HG03108 (cell line): ENCODE measurements at regions not wholly inside any gene's neighbourhood (a gene's known extent, or its start where the extent isn't known, plus 50 kb on each side); places are given as distances from the start of the nearest gene placed in this dataset.
"Not testable (repeated sequence)": the region's sequence is repeated elsewhere in the genome, so short reads cannot be mapped to it uniquely, and the experiment has no call there.

Experiments
- ATAC-seq: cut with Tn5 transposase; IDR thresholded peaks from one replicate; pipeline ENCODE4 v1.9.1; 2021; ENCODE audit warnings: moderate library complexity; ENCODE audit not compliant: unreplicated experiment

DNA sequence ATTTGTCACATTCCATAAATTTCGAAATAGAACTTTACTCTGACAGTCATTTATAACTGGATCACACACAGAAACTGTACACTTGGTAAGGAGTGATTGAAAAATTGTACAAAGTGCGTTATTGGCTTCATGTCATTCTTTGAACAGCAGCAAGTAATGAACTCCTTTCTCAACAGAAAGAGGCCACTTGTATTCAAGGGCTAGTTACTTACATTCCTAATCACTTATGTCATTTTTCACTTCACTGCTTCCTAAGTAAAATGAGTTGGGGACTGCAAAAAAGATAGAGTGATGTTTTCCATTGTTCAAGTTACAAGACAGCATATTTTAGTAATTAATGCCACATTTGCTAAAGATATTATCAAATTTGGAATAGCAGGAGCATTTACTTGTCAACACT lies 893.2 kb downstream of the DTWD2 start:
- no peak for ATAC-seq

GRCh38 chr5:118088448-118088847 lies 899.9 kb downstream of the DTWD2 start:
- ATAC-seq = no peak

DNA sequence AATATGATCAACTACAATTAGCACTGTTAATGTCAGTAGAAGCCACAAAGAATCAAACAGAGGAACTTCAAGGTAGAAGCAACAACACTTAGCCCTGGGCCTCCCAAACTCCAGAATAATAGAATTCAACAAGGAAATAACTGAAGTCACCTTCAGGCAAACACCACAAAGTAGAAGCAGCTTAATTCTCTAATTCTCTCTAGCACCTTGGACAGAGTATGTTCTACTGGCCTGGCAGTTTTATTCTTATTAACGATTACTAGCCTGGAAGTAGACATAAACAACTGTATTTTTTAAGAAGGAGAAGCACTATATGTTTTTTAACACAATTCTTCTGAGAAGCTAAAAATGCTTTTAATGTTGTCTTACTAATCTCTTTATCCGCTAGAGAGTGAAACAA lies 911.9 kb downstream of the DTWD2 start:
- no peak for ATAC-seq

DNA sequence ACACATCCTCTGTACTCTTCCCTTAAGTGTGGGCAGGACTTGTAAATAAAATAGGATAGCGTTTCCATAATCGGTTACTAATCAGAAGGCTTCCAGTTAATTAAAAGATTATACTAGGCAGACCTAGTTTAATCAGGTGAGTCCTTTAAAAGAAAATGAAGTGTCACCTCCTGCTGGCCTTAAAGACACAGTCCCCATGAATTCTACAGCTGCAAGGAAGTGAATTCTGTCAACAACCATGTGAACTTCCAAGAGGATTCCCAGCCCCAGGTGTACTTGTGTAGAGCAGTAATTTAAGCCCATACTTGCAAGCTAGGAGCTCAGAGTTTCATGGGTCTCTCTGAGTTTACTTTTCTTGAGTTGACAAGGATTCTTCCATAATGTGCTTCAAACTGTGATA lies 918.3 kb downstream of the DTWD2 start:
- no peak for ATAC-seq

DNA sequence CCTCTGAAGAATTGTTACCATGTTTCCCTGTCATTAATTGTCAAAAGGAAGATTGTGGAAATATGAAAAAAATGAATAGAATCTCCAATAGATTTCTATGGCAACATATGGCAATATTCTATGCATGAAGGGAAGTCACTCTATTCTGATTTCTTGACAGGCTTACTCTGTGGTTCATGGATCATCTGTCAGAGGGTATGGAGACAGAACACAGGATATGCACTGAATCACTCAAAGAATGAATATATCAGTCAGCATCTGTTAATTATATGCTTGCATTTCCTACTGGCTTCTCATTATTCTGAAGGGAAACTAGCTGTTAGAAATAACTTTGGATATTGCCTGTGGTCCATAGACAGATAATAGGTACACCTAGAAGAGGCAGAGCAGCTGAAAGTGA lies 918.9 kb downstream of the DTWD2 start:
- no peak for ATAC-seq

- ATAC-seq = no peak
Observed at GRCh38 chr5:118068886-118069285, 919.5 kb downstream of the DTWD2 start.

DNA sequence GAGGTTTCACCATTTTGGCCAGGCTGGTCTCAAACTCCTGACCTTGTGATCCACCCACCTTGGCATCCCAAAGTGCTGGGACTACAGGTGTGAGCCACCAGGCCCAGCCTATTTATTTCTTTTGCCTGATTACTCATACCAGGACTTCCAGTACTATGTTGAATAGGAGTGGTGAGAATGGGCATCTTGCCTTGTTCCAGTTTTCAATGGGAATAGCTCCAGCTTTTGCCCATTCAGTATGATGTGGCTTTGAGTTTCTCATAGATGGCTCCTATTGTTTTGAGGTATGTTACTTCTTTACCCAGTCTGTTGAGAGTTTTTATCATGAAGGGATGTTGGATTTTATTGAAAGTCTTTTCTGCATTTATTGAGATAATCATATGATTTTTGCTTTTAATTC lies 924.5 kb downstream of the DTWD2 start:
- not testable (repeated sequence) for ATAC-seq

GRCh38 chr5:118060833-118061232 lies 927.5 kb downstream of the DTWD2 start:
- ATAC-seq = no peak

GRCh38 chr5:118052503-118052902 lies 935.8 kb downstream of the DTWD2 start:
- no peak for ATAC-seq

DNA sequence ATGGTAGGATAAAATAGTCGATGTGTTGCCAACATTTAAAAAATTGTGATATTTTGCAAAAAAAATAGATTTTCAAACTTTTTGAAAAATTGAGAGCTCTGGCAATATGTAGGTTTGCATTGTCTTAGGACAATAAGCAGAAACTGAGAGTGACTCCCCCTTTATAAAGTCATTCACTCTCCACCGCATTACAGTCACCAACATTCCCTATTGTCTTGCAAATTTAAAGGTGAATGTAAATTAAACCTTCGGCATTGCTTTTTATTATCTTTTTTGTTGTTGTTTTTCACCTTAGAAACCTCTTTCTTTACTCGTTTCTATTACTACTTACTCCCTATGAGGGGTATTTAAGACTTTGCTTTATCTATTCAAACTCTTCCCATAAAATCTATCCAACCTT lies 944.2 kb downstream of the DTWD2 start:
- no peak for ATAC-seq

DNA sequence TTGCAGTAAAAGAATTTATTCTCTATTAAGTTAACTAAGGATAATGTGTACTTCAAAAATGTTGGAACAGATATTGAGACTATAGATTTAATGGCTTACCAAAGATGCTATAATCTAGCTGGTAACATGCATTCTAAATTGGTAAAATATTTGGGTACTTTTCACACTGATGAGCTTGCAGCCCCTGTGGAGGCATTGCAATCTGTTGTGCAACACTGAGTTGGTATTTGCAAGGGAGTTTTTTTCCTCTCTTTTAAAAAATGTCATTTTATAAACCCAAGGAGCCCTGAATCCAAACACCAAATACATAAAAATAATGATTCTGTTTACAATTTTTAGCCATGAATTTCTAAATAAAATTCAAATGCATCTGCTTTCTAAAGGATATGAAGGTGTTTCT lies 944.8 kb downstream of the DTWD2 start:
- no peak for ATAC-seq

DNA sequence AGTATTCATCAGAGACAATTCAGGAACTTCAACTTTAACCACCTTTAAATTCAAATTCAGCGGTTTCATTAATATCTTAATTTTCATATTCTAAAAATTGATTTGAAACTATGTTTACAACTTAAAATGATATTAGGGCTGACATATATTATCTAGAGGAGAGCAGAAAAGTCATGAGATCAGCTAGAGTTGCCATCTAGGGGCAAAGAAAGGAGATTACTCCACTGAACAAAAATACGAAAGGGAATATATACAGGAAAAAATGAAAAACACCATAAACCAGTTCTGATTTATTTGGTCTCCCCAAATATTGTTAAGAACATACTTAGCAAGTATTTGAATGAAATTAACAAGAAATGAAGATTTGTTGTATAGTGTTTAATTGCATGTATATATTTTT lies 946.3 kb downstream of the DTWD2 start:
- no peak for ATAC-seq

- no peak for ATAC-seq
Observed at GRCh38 chr5:118040496-118040895, 947.9 kb downstream of the DTWD2 start.

DNA sequence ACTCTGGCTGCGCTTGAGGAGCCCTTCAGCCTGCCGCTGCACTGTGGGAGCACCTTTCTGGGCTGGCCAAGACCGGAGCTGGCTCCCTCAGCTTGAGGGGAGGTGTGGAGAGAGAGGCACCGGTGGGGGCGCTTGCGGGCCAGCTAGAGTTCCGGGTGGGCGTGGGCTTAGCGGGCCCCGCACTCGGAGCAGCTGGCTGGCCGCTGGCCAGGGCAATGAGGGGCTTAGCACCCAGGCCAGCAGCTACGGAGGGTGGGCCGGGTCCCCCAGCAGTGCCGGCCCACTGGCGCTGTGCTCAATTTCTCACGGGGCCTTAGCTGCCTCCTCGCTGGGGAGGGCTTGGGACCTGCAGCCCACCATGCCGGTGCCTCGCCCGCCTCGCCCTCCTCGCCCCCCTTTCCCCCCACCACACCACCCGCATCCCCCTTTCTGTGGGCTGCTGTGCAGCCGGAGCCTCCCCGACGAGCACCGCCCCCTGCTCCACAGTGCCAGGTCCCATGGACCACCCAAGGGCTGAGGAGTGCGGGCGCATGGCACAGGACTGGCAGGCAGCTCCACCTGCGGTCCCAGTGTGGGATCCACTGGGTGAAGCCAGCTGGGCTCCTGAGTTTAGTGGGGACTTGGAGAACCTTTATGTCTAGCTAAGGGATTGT lies 954.5 kb downstream of the DTWD2 start:
- no peak for ATAC-seq

DNA sequence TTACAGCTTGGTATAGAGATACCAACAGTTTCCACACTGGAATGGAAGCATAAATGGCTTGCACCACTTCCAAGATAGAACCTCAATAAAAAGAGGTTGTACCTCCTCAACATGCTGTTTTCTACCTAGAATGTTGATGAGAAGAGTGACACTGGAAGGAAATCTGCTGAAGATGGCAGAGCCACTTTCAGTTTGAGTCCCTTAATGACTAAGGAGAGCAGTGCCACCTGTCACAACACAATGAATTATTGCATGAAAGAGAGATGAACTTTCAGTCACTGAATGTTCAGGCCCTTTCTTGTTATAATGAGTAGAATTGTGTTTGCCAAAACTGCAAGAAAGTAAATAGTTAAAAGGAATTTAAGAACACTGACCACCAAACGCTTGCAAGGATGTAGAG lies 958.5 kb downstream of the DTWD2 start:
- ATAC-seq = no peak

GRCh38 chr5:118022062-118022461 lies 966.3 kb downstream of the DTWD2 start:
- no peak for ATAC-seq

DNA sequence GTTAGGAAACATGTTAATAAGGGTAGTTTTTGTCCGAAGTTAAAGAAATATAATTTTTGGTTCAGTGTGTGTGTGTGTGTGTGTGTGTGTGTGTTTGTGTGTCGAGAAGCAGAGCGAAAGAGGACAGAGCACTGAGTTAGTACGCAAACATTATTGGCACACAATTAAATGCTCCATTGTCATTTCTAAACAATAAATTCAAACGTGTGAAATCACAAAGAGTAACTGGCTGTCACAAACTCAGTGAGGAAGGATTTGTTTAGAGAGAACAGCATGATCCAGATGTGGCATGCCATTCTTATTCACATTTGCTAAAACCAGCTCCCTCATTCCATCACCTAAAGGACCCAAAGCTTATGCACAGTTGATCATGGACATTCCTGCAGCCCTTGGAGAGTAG lies 970.8 kb downstream of the DTWD2 start:
- ATAC-seq = no peak

GRCh38 chr5:118016396-118016795 lies 972.0 kb downstream of the DTWD2 start:
- ATAC-seq = no peak

DNA sequence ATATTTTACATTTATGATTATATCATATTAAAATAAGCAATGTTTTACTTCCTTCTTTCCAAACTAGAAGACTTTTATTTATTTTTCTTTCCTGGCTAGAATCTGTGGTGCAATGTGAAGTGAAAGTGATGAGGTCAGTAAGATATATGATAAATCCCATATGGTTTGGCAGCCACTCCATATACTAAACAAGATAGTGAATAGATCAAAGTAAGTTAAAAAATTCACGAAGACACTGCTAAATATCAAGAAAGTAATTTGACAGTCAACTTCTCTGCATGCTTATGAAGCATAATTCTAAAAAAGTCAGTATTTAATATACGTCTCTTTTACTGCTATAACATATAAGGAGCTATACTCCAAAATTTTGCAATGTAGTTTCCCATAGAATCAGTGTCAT lies 972.8 kb downstream of the DTWD2 start:
- ATAC-seq = no peak

- no peak for ATAC-seq
Observed at GRCh38 chr5:118009741-118010297, 978.5 kb downstream of the DTWD2 start.

DNA sequence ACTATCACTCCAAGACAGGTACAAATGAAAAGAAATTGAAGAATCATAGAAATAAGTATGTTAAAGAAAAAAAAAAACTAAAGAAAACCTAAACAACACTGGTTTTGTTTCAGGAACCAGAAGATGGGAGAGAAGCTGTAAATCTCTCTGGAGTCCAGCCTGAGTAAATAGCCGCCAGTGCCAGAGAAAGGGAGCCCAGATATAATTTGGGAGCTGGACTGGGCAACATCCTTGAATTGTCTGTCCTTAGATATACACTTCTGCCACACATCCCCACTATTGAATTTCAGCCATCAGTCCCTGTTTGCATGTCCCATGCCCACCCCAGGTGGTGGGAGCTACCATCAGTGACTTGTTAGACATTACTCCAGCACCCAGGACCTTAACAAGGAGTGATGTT lies 979.6 kb downstream of the DTWD2 start:
- ATAC-seq = no peak

DNA sequence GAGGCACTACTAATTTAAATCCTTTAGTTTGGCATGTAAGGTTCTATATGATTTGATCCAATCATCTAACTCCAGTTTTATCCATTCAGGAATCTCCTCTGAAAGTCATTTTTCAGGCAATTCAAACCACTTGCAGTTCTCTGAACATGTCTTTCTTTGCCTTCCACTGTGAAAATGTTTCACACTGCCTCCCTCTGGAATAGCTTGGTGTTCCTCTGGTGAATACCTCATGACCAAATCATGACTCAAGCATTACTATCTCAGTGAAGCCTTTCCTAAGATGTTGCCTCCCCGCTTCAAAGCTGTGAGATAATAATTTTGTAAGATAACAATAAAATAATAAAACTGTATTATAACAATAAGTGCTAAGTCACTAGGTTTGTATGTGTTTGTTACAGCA lies 981.1 kb downstream of the DTWD2 start:
- ATAC-seq = no peak

DNA sequence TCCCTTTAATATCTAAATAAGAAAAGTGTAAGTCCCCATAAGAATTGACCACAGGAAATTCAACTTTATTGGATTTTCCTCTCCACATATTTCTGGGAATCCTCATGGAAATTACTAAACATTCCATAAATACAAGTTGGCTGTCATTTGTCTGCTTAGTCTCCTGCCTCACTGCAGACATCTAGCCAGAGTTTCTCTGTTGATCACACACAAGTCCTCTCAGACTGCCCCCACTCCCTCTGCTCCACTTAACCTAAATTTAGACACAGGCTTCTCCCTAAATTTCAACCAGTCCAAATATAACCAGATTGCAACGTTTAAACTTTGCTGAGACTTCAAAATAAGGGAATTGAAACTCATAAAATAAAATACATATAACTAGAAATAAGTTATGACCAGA lies 982.1 kb downstream of the DTWD2 start:
- ATAC-seq = no peak
